ENCODE measurements at regions not wholly inside any gene's neighbourhood (a gene's known extent, or its start where the extent isn't known, plus 50 kb on each side); places are given as distances from the start of the nearest gene placed in this dataset.
"Not testable (repeated sequence)": the region's sequence is repeated elsewhere in the genome, so short reads cannot be mapped to it uniquely, and the experiment has no call there.

- no peak for DNase-seq
These were observed 190.5 kb downstream of the TMEM26 start for GRCh38 chr10:61262486-61263261.

DNA sequence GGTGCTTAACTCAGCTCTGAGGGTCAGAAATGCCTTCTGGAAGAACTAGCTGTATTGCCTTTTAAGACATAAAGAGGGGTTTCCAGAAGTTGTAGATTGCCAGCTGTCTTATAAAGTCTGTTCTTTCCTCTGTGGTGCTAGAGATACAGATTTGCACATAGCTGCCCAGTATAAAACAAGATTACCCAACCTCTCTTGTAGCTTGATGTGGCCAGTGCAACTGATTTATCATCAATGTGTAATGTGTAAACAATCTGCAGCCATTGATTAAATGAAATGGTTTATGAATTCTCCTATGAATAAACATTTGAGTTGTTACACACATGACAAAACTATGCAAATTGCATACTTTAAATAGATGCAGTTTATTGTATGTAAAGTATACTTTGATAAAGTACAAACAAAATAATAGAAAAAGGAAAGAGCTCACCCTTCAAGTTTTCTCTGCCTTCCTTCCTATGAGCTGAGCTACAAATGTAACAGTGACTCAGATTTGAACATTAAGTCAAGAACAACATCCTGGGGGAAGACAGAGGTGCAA lies 195.2 kb downstream of the TMEM26 start:
- no peak for DNase-seq

GRCh38 chr10:61257136-61257535 lies 196.0 kb downstream of the TMEM26 start:
- DNase-seq: no peak

GRCh38 chr10:61252326-61252725 lies 200.9 kb downstream of the TMEM26 start:
- not testable (repeated sequence) for DNase-seq

DNA sequence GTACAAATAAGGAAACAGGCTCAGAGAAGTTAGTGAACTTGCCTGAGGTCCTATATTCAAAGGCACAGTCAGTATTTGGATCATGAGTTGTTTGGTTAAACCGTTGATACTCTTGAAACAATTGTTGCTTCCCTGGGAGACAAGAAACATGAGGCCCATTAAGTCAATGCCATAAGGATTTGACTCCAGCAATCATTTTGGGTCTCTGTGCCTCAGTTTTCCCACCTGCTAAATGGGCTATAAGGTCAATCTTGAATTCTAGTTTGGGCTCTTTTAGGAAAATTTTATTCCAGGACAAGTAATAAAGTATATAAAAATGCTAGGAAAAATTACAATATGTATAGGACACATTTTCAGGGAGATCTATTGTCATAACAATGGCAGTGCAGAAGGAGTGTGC lies 202.1 kb downstream of the TMEM26 start:
- DNase-seq: no peak

GRCh38 chr10:61250131-61250530 lies 203.1 kb downstream of the TMEM26 start:
- no peak for DNase-seq

- DNase-seq: no peak
These were observed 205.2 kb downstream of the TMEM26 start for GRCh38 chr10:61248013-61248412.

DNA sequence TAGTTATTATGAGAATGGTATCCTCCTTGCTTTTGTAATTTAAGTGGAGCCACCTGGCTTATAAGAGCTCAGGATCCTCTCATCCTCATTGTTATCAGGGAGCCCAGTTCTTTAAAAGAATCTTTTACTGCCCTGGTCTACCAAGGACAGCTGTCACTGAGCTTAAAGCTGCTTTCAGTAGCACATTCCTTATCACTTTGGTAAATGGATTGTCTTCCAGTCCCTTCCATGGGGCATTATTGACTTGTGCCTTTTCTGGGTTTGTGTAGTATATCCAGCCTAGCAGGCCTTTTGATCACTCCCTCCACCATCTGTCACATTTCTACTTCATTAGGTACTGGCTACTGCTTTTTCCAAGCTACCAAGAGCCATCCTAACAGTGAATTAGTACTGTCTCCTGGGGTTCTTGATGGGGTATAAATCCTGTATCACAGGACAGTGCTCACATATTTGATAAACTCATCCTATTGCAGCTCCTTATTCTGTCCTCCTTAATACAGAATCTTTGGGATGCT lies 208.9 kb downstream of the TMEM26 start:
- no peak for DNase-seq

DNA sequence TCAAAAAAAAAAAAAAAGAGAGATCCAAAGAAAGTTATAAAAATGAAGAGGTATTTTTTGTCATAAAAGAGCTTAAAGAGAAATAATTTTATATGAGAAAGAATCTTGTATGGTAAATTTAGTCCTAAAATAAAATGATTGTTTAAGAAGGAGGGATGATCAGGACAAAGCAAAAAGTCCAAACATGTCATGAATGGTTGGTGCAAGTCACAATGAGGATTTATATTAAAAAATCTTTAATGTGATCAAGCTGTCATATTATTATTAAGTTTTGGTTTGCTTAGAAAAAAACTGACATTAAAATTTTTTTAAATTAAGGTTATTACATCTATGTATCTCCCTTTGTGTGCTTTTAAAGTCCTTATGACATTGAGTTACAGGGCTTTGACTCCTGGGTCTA lies 220.4 kb downstream of the TMEM26 start:
- no peak for DNase-seq

DNA sequence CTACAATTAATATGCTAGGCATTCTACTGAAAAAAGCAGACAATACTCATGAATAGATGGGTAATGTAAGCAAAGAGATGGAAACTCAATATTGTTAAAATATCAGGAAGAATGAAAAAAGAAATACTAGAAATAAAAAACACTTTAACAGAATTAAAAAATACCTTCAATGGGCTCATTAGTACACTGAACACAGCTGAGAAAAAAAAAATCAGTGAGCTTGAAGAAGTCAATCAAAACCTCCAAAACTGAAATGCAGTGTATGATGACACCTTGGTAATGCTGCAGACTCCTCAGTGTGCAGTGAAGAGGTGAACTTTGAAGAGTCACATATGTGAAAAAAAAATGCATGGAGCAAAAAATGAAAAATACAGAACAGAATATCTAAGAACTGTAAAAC lies 227.2 kb downstream of the TMEM26 start:
- DNase-seq: no peak

GRCh38 chr10:61223576-61223975 lies 229.6 kb downstream of the TMEM26 start:
- no peak for DNase-seq

DNA sequence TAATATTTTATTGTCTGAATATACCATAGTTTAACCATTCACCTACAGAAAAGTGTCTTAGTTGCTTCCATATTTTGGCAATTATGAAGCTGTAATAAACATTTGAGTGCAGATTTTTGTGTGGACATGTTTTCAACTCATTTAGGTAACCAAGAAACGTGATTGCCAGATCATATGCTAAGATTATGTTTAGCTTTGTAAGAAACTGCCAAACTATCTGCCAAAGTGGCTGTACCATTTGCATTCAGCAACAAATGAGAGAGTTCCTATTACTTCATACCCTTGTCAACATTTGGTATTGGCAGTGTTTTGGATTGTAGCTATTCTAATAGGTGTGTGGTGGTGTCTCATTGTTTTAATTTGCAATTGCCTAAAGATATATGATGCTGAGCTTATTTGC lies 233.5 kb downstream of the TMEM26 start:
- no peak for DNase-seq

GRCh38 chr10:61217851-61218565 lies 235.2 kb downstream of the TMEM26 start:
- no peak for DNase-seq

DNA sequence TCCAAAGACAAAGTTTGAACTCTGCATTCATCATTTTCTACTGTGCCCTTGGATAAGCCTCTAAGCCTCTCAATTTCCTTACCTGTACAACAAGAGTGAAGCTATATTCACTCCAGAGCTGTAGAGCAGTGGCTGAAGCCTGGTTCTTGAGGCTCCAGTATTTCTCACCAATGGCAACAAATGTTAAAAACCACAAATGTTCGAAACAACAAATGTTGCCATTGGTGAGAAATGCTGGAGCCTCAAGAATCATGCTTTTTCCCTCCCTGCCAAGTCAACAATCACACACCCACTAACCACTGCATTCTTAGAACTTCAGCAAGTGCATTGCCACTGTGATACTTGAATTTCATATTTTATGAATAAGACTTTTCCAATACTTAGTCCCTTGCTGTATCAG lies 237.9 kb downstream of the TMEM26 start:
- DNase-seq: no peak

- DNase-seq: no peak
These were observed 241.7 kb downstream of the TMEM26 start for GRCh38 chr10:61211468-61211867.

GRCh38 chr10:61197057-61197456 lies 253.1 kb upstream of the RHOBTB1 start:
- no peak for DNase-seq

- DNase-seq: no peak
These were observed 251.2 kb upstream of the RHOBTB1 start for GRCh38 chr10:61195211-61195610.

DNA sequence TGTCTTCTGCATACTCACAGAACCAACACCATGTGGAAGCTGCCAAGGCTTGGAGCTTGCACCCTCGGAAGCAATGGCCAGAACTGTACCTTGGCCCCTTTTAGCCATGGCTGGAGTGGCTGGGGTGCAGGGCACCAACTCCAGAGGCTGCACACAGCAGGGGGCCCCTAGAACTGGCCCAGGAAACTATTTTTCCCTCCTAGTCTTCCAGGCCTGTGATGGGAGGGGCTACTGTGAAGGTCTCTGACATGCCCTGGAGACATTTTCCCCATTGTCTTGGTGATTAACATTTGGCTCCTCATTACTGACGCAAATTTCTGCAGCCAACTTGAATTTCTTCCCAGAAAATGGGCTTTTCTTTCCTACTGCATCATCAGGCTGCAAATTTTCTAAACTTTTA lies 248.6 kb upstream of the RHOBTB1 start:
- not testable (repeated sequence) for DNase-seq

DNA sequence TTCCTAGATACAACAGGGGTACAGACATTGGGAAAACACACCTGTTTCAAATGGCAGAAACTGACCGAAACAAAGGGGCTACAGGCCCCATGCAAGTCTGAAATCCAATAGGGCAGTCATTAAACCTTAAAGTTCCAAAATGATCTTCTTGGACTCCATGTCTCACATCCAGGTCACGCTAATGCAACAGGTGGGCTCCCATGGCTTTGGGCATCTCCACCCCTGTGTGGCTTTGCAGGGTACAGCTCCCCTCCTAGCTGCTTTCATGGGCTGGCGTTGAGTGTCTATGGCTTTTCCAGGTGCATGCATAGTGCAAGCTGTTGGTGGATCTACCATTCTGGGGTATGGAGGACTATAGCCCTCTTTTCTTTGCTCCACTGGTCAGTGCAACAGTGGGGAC lies 248.1 kb upstream of the RHOBTB1 start:
- DNase-seq: no peak

GRCh38 chr10:61189912-61190311 lies 245.9 kb upstream of the RHOBTB1 start:
- no peak for DNase-seq

- DNase-seq: no peak
These were observed 244.7 kb upstream of the RHOBTB1 start for GRCh38 chr10:61188691-61189090.

- no peak for DNase-seq
These were observed 244.1 kb upstream of the RHOBTB1 start for GRCh38 chr10:61188101-61188500.

- no peak for DNase-seq
These were observed 243.6 kb upstream of the RHOBTB1 start for GRCh38 chr10:61187601-61188000.

DNA sequence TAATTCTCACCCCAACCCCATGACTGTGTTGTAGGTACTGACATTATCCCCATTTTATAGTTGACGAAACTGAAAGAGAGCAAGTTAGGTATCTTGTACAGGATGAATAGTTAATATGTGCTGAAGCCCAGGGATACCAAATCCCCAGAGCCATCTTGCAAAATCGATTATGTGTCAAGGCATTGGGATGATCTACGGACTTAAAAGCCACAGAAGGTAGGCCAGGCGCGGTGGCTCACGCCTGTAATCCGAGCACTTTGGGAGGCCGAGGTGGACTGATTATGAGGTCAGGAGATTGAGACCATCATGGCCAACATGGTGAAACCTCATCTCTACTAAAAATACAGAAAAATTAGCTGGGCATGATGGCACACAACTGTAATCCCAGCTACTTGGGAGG lies 242.4 kb upstream of the RHOBTB1 start:
- no peak for DNase-seq

Measured in activated CD8-positive, alpha-beta memory T cell treated with anti-CD3 and anti-CD28 coated beads, Interleukin-2, amount 50 U/mL, for 48 hours (primary cell).